IMR-90 (cell line): ENCODE measurements at regions not wholly inside any gene's neighbourhood (a gene's known extent, or its start where the extent isn't known, plus 50 kb on each side); places are given as distances from the start of the nearest gene placed in this dataset.

ENCODE experiments used
- CEBPB ChIP-seq: IDR thresholded peaks from 2 replicates; pipeline ENCODE4 v1.6.1; 2012; ENCODE audit warnings: low read depth, low read length, improper control_type of control experiment
- CTCF ChIP-seq: conservative IDR thresholded peaks from 2 replicates; pipeline ENCODE4 v1.5.1; 2012; ENCODE audit warnings: mild to moderate bottlenecking, low read depth, low read length, improper control_type of control experiment
- RFX5 ChIP-seq: IDR thresholded peaks from 2 replicates; pipeline ENCODE4 v1.8.0; 2012; ENCODE audit warnings: low read depth, mild to moderate bottlenecking, low read length, moderate library complexity

- TF ChIP-seq CTCF (no peak), CEBPB (no peak), RFX5 (no peak)
Observed at GRCh38 chr7:70935311-70935710, 196.6 kb upstream of the GALNT17 start.
